Activated B cell treated with CpG ODN at 0.5 μM for 24 hours (primary cell): ENCODE measurements at regions not wholly inside any gene's neighbourhood (a gene's known extent, or its start where the extent isn't known, plus 50 kb on each side); places are given as distances from the start of the nearest gene placed in this dataset.

Experiments used
- ATAC-seq: fragments of 200-7000 bp; cut with Tn5 transposase; one replicate; pipeline ENCODE4 v1.10.0; 2021; ENCODE audit warnings: low read depth, mild to moderate bottlenecking, moderate library complexity
- CTCF ChIA-PET: fragments of 350-600 bp; sonication (Branson Sonifier 250); formaldehyde crosslinking; loops from one replicate; lab custom pipeline; 2021; ENCODE audit warnings: antibody characterized with exemption; lab: Charles Lee
- POLR2A ChIA-PET: fragments of 350-600 bp; sonication (Branson Sonifier 250); formaldehyde crosslinking; loops from one replicate; lab custom pipeline; 2021; ENCODE audit warnings: antibody characterized with exemption; lab: Charles Lee
- DNase-seq: peaks from one replicate; pipeline ENCODE4 v3.0.0; 2022
- H3K27ac Mint-ChIP-seq: one replicate; pipeline ENCODE4 v1.8.0; 2020; ENCODE audit warnings: mixed read lengths
- H3K27me3 Mint-ChIP-seq: one replicate; pipeline ENCODE4 v1.8.0; 2021; ENCODE audit warnings: mixed read lengths
- H3K36me3 Mint-ChIP-seq: one replicate; pipeline ENCODE4 v1.8.0; 2021; ENCODE audit warnings: low read depth, mixed read lengths
- H3K4me1 Mint-ChIP-seq: one replicate; pipeline ENCODE4 v1.8.0; 2021; ENCODE audit warnings: mixed read lengths
- H3K4me3 Mint-ChIP-seq: one replicate; pipeline ENCODE4 v1.8.0; 2020; ENCODE audit warnings: mild to moderate bottlenecking, mixed read lengths
- H3K9me3 Mint-ChIP-seq: one replicate; pipeline ENCODE4 v1.8.0; 2020; ENCODE audit warnings: mixed read lengths
- intact Hi-C: fragments of 100-400 bp; cut with micrococcal nuclease; formaldehyde crosslinking; loops from one replicate; pipeline ENCODE4 v1.15.1; 2024
- TF ChIP-seq, protein P1 (sequence below): fragments of 200-600 bp; IDR thresholded peaks from one replicate; pipeline ENCODE4 v1.8.0; 2022; ENCODE audit warnings: antibody characterized with exemption, mild to moderate bottlenecking

- H3K4me3 Mint-ChIP-seq, result no peak overlapping the region
- no peak for DNase-seq
- H3K27ac Mint-ChIP-seq, result no peak overlapping the region
- H3K4me1 Mint-ChIP-seq, result no peaks in the 10 kb centered on the region
- TF ChIP-seq, protein P1, sequence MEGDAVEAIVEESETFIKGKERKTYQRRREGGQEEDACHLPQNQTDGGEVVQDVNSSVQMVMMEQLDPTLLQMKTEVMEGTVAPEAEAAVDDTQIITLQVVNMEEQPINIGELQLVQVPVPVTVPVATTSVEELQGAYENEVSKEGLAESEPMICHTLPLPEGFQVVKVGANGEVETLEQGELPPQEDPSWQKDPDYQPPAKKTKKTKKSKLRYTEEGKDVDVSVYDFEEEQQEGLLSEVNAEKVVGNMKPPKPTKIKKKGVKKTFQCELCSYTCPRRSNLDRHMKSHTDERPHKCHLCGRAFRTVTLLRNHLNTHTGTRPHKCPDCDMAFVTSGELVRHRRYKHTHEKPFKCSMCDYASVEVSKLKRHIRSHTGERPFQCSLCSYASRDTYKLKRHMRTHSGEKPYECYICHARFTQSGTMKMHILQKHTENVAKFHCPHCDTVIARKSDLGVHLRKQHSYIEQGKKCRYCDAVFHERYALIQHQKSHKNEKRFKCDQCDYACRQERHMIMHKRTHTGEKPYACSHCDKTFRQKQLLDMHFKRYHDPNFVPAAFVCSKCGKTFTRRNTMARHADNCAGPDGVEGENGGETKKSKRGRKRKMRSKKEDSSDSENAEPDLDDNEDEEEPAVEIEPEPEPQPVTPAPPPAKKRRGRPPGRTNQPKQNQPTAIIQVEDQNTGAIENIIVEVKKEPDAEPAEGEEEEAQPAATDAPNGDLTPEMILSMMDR, result no peak
- intact Hi-C loops, result no loop called here
- H3K27me3 Mint-ChIP-seq, result no peaks in the 10 kb centered on the region
- CTCF ChIA-PET, result no interaction called here
- POLR2A ChIA-PET, result no interaction called here
- no peaks in the 10 kb centered on the region for H3K36me3 Mint-ChIP-seq
- no peaks in the 10 kb centered on the region for H3K9me3 Mint-ChIP-seq
- no peak for ATAC-seq
Measured at GRCh38 chr3:182501856-182502255, 291.4 kb upstream of the ATP11B start.

DNA sequence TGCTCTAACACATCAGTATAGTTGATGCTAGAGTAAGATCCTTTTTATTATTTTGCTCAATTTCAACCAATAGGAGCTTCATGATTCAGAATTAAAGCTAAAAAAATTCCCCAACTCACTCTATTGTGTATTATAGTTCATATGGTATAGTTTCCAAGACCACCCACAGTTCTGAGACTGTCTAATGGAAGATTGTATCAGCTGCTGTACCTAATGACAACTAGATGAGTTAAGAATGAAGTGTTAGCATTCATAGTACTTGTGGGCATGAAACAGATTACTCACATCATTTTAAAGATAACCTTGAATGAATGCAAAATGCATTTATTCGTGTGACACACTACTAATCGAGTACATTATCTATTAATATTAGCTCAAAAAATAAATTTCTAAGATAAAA, 289.9 kb upstream of the ATP11B start:
- intact Hi-C loops, result no loop called here
- Mint-ChIP-seq H3K4me1 (no peaks in the 10 kb centered on the region), H3K9me3 (no peaks in the 10 kb centered on the region), H3K27ac (no peak overlapping the region), H3K4me3 (no peak overlapping the region), H3K36me3 (no peaks in the 10 kb centered on the region), H3K27me3 (no peaks in the 10 kb centered on the region)
- ChIA-PET POLR2A (no interaction called here), CTCF (no interaction called here)
- TF ChIP-seq, protein P1, result no peak
- ATAC-seq, result no peak
- DNase-seq, result no peak

DNA sequence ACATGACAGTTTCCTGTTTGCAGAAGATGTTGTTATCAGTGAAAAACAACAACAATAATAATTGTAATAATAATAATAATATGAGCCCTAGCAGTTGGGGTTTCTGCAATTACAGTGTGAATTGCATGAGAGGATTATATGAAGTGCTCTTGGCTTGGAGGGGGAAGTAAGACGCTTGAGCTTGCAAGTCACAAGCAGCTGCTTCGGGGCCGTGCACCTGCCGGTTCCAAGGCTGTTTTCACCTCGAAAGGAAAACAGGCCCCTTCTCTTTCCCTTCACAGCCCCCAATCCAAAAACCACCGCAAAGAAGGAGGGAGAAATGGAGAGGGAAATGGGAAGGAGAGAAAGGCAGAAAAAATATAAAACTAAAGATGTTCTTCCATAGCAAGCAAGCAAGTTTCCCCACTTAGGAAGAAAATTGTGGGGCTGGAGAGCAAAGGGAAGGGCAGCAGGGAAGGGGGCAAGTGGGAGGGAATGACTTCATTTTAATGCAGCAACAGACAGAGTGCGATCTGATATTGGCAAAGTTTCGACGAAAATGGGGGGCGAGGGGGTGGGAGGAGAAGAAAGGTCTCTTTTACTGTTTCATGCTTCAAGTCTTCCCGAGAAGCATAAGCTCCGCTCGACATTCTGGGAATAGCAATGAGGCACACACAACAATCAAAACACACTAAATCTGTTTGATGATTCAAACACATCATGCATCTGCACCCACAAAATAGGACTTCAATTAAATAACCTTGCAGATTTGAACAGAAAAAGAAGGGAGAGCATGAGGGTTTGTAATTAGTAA, 284.2 kb upstream of the ATP11B start:
- Mint-ChIP-seq H3K27ac (no peak overlapping the region), H3K36me3 (no peaks in the 10 kb centered on the region), H3K4me1 (no peaks in the 10 kb centered on the region), H3K9me3 (no peaks in the 10 kb centered on the region), H3K4me3 (no peak overlapping the region), H3K27me3 (no peaks in the 10 kb centered on the region)
- CTCF ChIA-PET, result interaction anchor here (0.5 kb wide), 1 partner anchor 36 kb away, joined by 3 read pairs; no protein-coding TSS in a partner anchor
- POLR2A ChIA-PET, result no interaction called here
- intact Hi-C loops, result no loop called here
- ATAC-seq (no peak), DNase-seq (no peak)
- TF ChIP-seq, protein P1, result no peak

GRCh38 chr3:182509844-182510460, 283.4 kb upstream of the ATP11B start:
- POLR2A ChIA-PET, result no interaction called here
- Mint-ChIP-seq H3K27ac (no peak overlapping the region), H3K9me3 (no peaks in the 10 kb centered on the region), H3K4me3 (no peak overlapping the region), H3K4me1 (no peaks in the 10 kb centered on the region), H3K36me3 (no peaks in the 10 kb centered on the region), H3K27me3 (no peaks in the 10 kb centered on the region)
- DNase-seq, result no peak
- CTCF ChIA-PET, result no interaction called here
- TF ChIP-seq, protein P1, result no peak
- intact Hi-C loops, result no loop called here
- ATAC-seq, result no peak

DNA sequence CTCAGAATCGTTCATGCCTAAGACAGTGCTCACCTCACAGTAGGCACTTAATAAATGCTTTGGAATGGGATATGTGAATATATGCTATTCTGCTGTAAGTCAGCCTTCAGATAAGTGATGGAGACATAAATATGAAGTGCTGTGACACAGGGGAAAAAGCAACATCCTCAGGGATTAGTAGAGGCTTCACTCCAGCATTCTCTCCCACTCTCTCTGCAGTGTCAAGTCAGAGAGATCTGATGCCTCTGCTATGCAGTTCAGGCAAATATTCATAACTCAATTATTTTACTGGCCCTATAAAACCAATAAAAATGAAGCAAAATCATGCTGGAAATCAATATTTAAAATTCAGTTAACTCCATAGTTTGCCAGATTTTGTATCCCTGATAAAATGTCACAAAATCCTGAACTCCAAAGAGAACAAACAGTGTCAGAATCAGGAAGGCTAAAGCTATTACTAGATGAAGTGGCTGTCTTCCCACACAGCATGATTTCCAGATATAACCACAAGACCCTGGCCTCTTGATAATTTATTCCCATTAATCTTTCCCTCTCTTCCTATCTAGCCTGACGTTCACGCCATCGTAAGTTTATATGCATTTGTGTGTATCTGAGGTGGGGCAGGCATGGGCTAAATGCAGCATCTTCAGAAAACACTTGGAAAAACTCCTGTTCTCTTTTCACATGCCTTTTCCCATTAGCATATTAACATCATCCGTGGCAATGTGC, 278.9 kb upstream of the ATP11B start:
- no peak overlapping the region for H3K27ac Mint-ChIP-seq
- H3K27me3 Mint-ChIP-seq, result peaks cover 1% of the 10 kb centered on the region
- ChIA-PET CTCF (no interaction called here), POLR2A (no interaction called here)
- TF ChIP-seq, protein P1, result no peak
- DNase-seq (no peak), ATAC-seq (no peak)
- intact Hi-C loops, result no loop called here
- no peaks in the 10 kb centered on the region for H3K4me1 Mint-ChIP-seq
- H3K4me3 Mint-ChIP-seq, result no peak overlapping the region
- no peaks in the 10 kb centered on the region for H3K9me3 Mint-ChIP-seq
- no peaks in the 10 kb centered on the region for H3K36me3 Mint-ChIP-seq
